ENCODE measurements at regions not wholly inside any gene's neighbourhood (a gene's known extent, or its start where the extent isn't known, plus 50 kb on each side); places are given as distances from the start of the nearest gene placed in this dataset.

DNA sequence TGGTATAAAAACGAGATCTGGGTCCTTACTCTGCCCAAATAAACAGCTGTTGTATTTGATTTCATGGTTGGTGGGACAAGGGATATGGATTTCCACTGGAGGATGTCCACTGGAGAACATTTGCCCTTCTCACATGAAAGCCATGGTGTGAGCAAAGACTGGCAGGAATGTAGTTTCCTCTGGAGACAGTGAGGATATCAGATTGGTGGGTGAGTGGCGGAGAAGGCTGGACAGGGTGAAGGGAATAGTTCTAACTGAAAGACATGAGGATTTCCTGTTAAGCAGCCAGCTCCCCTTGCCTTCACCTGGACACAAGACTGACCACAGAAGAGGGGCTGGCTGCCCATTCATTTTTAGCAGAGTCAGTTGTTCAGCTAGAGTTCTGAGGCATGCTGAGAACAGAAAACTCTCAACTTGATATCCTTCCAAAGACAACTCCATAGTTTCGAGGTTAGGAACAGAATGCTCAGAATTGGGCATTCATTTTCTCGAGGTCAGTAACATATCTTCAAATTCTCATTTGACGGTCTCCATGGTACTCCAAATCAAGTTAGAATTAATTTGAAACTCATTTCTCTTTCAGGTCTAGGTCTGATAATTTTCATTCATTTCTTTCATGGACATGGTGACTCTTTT is 365.7 kb downstream of the LRIG3 start:
- no peaks in the 10 kb centered on the region for H3K9me3 ChIP-seq (ENCODE audit: insufficient read depth, low read length, severe bottlenecking)
- H2AFZ ChIP-seq (ENCODE audit: low read depth, low read length): no peak overlapping the region
- TF ChIP-seq CTCF (IDR thresholded peaks at IDR 0.05; ENCODE audit: borderline replicate concordance, extremely low read depth, low read length, poor library complexity, severe bottlenecking): no peak
- TF ChIP-seq EZH2 (IDR thresholded peaks at IDR 0.05; ENCODE audit: borderline replicate concordance, low read depth, low read length, severe bottlenecking): no peak
- no peaks in the 10 kb centered on the region for H3K36me3 ChIP-seq (ENCODE audit: insufficient read depth, low read length)
- no peak for ATAC-seq (ENCODE audit: insufficient read depth, low read depth)
- no peaks in the 10 kb centered on the region for H3K4me1 ChIP-seq (ENCODE audit: insufficient read depth, low read length)
- DNase-seq: no peak
- no peak overlapping the region for H3K4me3 ChIP-seq (ENCODE audit: low read depth in 1 of 2, low read length in 2 of 2)
- no peaks in the 10 kb centered on the region for H4K20me1 ChIP-seq (ENCODE audit: insufficient read depth, low read length)
- H3K79me2 ChIP-seq (ENCODE audit: insufficient read depth, low read length): no peaks in the 10 kb centered on the region
- no peak overlapping the region for H3K9ac ChIP-seq (ENCODE audit: low read depth, low read length)
- no peak overlapping the region for H3K27ac ChIP-seq (ENCODE audit: low read length)
- H3K4me2 ChIP-seq (ENCODE audit: insufficient read depth, low read length): no peak overlapping the region
- H3K27me3 ChIP-seq (ENCODE audit: insufficient read depth, low read length, poor library complexity): no peaks in the 10 kb centered on the region

DNA sequence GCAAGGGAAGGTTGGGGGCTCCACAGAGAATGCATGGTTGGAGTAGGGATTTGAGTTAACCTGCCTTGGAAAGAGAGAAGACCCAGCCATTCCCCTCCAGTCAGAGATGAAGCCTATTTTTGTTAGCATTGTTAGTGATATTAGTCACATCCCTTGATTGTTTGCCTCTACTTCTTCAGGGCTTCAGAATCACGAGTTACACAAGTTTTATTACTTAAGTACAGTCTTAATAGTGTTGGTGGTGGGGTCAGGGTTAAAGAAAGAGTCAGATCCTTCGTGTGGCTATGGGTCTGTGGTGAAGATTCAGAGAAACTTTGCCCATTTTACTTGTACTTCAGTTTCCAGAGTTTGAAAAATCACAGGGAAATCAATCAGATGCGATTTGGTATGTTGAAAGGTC is 363.1 kb downstream of the LRIG3 start:
- Histone ChIP-seq H3K4me2 (ENCODE audit: insufficient read depth, low read length) (no peak overlapping the region), H3K36me3 (ENCODE audit: insufficient read depth, low read length) (no peaks in the 10 kb centered on the region), H3K27ac (ENCODE audit: low read length) (no peak overlapping the region), H2AFZ (ENCODE audit: low read depth, low read length) (no peak overlapping the region), H3K9ac (ENCODE audit: low read depth, low read length) (no peak overlapping the region), H4K20me1 (ENCODE audit: insufficient read depth, low read length) (no peaks in the 10 kb centered on the region), H3K79me2 (ENCODE audit: insufficient read depth, low read length) (no peaks in the 10 kb centered on the region), H3K9me3 (ENCODE audit: insufficient read depth, low read length, severe bottlenecking) (no peaks in the 10 kb centered on the region), H3K4me3 (ENCODE audit: low read depth in 1 of 2, low read length in 2 of 2) (no peak overlapping the region), H3K4me1 (ENCODE audit: insufficient read depth, low read length) (no peaks in the 10 kb centered on the region), H3K27me3 (ENCODE audit: insufficient read depth, low read length, poor library complexity) (no peaks in the 10 kb centered on the region)
- DNase-seq (no peak), ATAC-seq (ENCODE audit: insufficient read depth, low read depth) (no peak)
- TF ChIP-seq CTCF (IDR thresholded peaks at IDR 0.05; ENCODE audit: borderline replicate concordance, extremely low read depth, low read length, poor library complexity, severe bottlenecking): no peak
- TF ChIP-seq EZH2 (IDR thresholded peaks at IDR 0.05; ENCODE audit: borderline replicate concordance, low read depth, low read length, severe bottlenecking): no peak

DNA sequence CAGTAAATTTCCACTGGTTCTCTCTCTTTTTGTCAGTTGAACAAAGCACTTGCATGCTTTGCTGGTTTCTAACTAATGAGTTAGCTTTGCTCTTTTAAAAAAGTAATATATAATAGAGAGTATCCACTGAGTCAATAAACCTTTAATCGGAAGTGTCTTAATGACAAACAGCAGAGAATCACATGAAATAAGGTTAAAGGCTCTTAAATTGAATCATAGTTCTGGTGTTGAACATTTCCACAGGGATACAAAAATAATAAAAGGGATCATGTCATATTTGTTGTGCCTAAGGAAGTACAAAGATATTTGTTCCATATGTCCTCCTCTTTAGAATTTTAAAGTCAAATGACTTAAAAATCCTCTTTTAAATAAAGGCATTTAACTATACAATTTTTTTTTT is 362.6 kb downstream of the LRIG3 start:
- no peak for TF ChIP-seq CTCF (IDR thresholded peaks at IDR 0.05; ENCODE audit: borderline replicate concordance, extremely low read depth, low read length, poor library complexity, severe bottlenecking)
- no peak for TF ChIP-seq EZH2 (IDR thresholded peaks at IDR 0.05; ENCODE audit: borderline replicate concordance, low read depth, low read length, severe bottlenecking)
- Histone ChIP-seq H2AFZ (ENCODE audit: low read depth, low read length) (no peak overlapping the region), H3K27ac (ENCODE audit: low read length) (no peak overlapping the region)

More for the DNA sequence above, 362.6 kb downstream of the LRIG3 start:
- no peaks in the 10 kb centered on the region for H3K36me3 ChIP-seq (ENCODE audit: insufficient read depth, low read length)
- H3K9ac ChIP-seq (ENCODE audit: low read depth, low read length): no peak overlapping the region
- H3K4me3 ChIP-seq (ENCODE audit: low read depth in 1 of 2, low read length in 2 of 2): no peak overlapping the region
- ATAC-seq (ENCODE audit: insufficient read depth, low read depth) (no peak), DNase-seq (no peak)
- H3K27me3 ChIP-seq (ENCODE audit: insufficient read depth, low read length, poor library complexity): no peaks in the 10 kb centered on the region
- H3K4me2 ChIP-seq (ENCODE audit: insufficient read depth, low read length): no peak overlapping the region
- H4K20me1 ChIP-seq (ENCODE audit: insufficient read depth, low read length): no peaks in the 10 kb centered on the region
- H3K79me2 ChIP-seq (ENCODE audit: insufficient read depth, low read length): no peaks in the 10 kb centered on the region
- H3K9me3 ChIP-seq (ENCODE audit: insufficient read depth, low read length, severe bottlenecking): no peaks in the 10 kb centered on the region
- H3K4me1 ChIP-seq (ENCODE audit: insufficient read depth, low read length): no peaks in the 10 kb centered on the region
